Heart right ventricle (tissue), 16 donors: ENCODE measurements at regions not wholly inside any gene's neighbourhood (a gene's known extent, or its start where the extent isn't known, plus 50 kb on each side); places are given as distances from the start of the nearest gene placed in this dataset.

Source experiments
- ATAC-seq, 8 donors: fragments of 200-7000 bp; cut with Tn5 transposase; one replicate each; pipeline ENCODE4 v1.9.1; 2020; ENCODE audit warnings: mild to moderate bottlenecking in 8 of 8, moderate library complexity in 8 of 8, moderate number of reproducible peaks in 1 of 8
- DNase-seq, 2 donors: peaks; one replicate each; pipeline ENCODE4 v3.0.0-alpha.2; 2020
- H3K27ac ChIP-seq, 10 donors: fragments of 200-600 bp; sonication (generic) in 2 of 10; one replicate each; pipeline versions ENCODE4 v1.5.0 to v1.8.0; 2020 to 2022; ENCODE audit warnings: mild to moderate bottlenecking in 3 of 10
- H3K27me3 ChIP-seq, 7 donors: fragments of 200-600 bp; one replicate each; pipeline ENCODE4 v1.8.0; 2021 to 2022; ENCODE audit warnings: mild to moderate bottlenecking in 2 of 7
- H3K36me3 ChIP-seq, 9 donors: fragments of 200-600 bp; sonication (generic) in 1 of 9; one replicate each; pipeline versions ENCODE4 v1.5.0 to v1.8.0; 2020 to 2022; ENCODE audit warnings: mild to moderate bottlenecking in 2 of 9
- H3K4me1 ChIP-seq, 9 donors: fragments of 200-600 bp; sonication (generic) in 1 of 9; one replicate each; pipeline versions ENCODE4 v1.5.0 to v1.8.0; 2020 to 2022; ENCODE audit warnings: mild to moderate bottlenecking in 4 of 9
- H3K4me3 ChIP-seq, 10 donors: fragments of 200-600 bp; sonication (generic) in 2 of 10; one replicate each; pipeline versions ENCODE4 v1.5.0 to v1.8.0; 2020 to 2022; ENCODE audit warnings: mild to moderate bottlenecking in 7 of 10, moderate library complexity in 2 of 10
- H3K9me3 ChIP-seq, 11 donors: fragments of 200-600 bp in 10 of 11; sonication (generic) in 2 of 11; one replicate each; pipeline versions ENCODE4 v1.5.0 to v1.8.0; 2013 to 2022; ENCODE audit warnings: mild to moderate bottlenecking in 2 of 11, control low read depth in 1 of 11, moderate library complexity in 1 of 11
- CTCF ChIP-seq, 9 donors: fragments of 200-600 bp; sonication (generic) in 2 of 9; IDR thresholded peaks; one replicate each; pipeline versions ENCODE4 v1.5.0 to v1.8.0; 2021 to 2022; ENCODE audit warnings: antibody characterized with exemption in 9 of 9, mild to moderate bottlenecking in 5 of 9, moderate library complexity in 1 of 9
- WGBS, 2 donors: extraction: QIAGEN DNeasy Blood & Tissue Kit; methylation state at CpG; one replicate each; pipeline ENCODE4 v1.1.7; 2013; ENCODE audit warnings: inconsistent platforms in 1 of 2; 5-methylcytosine and 5-hydroxymethylcytosine counted together
- intact Hi-C, 10 donors: fragments of 100-400 bp; cut with DNase I; formaldehyde crosslinking; loops; one replicate each; pipeline versions ENCODE4 v1.11.1 to v1.14.2; 2022
- donor health status: Arrhythmogenic right ventricular cardiomyopathy.
- donor health status: ischemic (EF 13 %, LVEDD 7.1; RV severe dilation, severe dysfunction).
- donor health status: healthy with polysubstance abuse.
- donor health status: DM: no; HTN: yes; CAD: no.
- donor health status: DM: no; HTN: no; CAD: no.
- donor health status: ischemic (EF 25% LVEDD 6.9; RV normal size, moderate dysfunction).
- donor health status: ischemic (EF 25% LVEDD 5.7; RV mildly dilated, moderate dysfunction).
- donor health status: healthy.
- donor health status: DM: yes; HTN: yes; CAD: no.
- donor health status: Ischemic cardiomyopathy.
- donor health status: ischemic (EF 35%, LVEDD 5.7; RV mildly dilated, moderate dysfunction).
- donor health status: nonischemic (EF 11% LVEDD 7.7; RV severe dilation, severe dysfunction).
- donor health status: DM: yes; HTN: yes; CAD: no.
- donor health status: PGD.
- donor health status: ischemic (EF 29% LVEDD 5.4; RV normal size, mild dysfunction).
- donor health status: nonischemic (EF 23%, LVEDD 6.1; RV moderate dilation, normal function).

- no peaks in the 10 kb centered on the region for H3K27me3 ChIP-seq
- H3K4me1 ChIP-seq: no peaks in the 10 kb centered on the region
- no peak for TF ChIP-seq CTCF (IDR thresholded peaks at IDR 0.05)
- 91 to 95% methylated on average over 1 of the region's 1 CpG for WGBS, 2 donors
- intact Hi-C loops: no loop called here
- H3K27ac ChIP-seq: no peak overlapping the region
- no peak overlapping the region for H3K4me3 ChIP-seq
- ATAC-seq (no peak), DNase-seq (no peak)
- no peaks in the 10 kb centered on the region for H3K9me3 ChIP-seq
- H3K36me3 ChIP-seq: no peaks in the 10 kb centered on the region
These were observed 370.4 kb downstream of the DDX10 start for GRCh38 chr11:109035284-109035683.

- ATAC-seq: no peak
- no peak for TF ChIP-seq CTCF (IDR thresholded peaks at IDR 0.05)
- 85 to 87% methylated on average over 2 of the region's 2 CpGs for WGBS, 2 donors
These were observed 371.1 kb downstream of the DDX10 start for GRCh38 chr11:109036011-109036410.

GRCh38 chr11:109037856-109038780, 373.2 kb downstream of the DDX10 start:
- TF ChIP-seq CTCF (IDR thresholded peaks at IDR 0.05): no peak
- H3K27ac ChIP-seq: no peak overlapping the region
- no peaks in the 10 kb centered on the region for H3K9me3 ChIP-seq
- H3K4me1 ChIP-seq: no peaks in the 10 kb centered on the region
- no peak overlapping the region for H3K4me3 ChIP-seq
- ATAC-seq (no peak), DNase-seq (no peak)
- 63 to 64% methylated on average over 3 of the region's 3 CpGs for WGBS, 2 donors
- no peaks in the 10 kb centered on the region for H3K36me3 ChIP-seq
- no peaks in the 10 kb centered on the region for H3K27me3 ChIP-seq
- intact Hi-C loops: no loop called here

More at GRCh38 chr11:109036011-109036410, 371.1 kb downstream of the DDX10 start:
- no peak overlapping the region for H3K27ac ChIP-seq
- no peaks in the 10 kb centered on the region for H3K27me3 ChIP-seq
- no peak for DNase-seq
- no peak overlapping the region for H3K4me3 ChIP-seq
- no peaks in the 10 kb centered on the region for H3K4me1 ChIP-seq
- H3K9me3 ChIP-seq: no peaks in the 10 kb centered on the region
- no peaks in the 10 kb centered on the region for H3K36me3 ChIP-seq
- intact Hi-C loops: no loop called here

GRCh38 chr11:109039611-109040010, 374.7 kb downstream of the DDX10 start:
- 71 to 79% methylated on average over 2 of the region's 2 CpGs for WGBS, 2 donors
- no peaks in the 10 kb centered on the region for H3K4me1 ChIP-seq
- no peak for TF ChIP-seq CTCF (IDR thresholded peaks at IDR 0.05)
- no peak overlapping the region for H3K27ac ChIP-seq
- no peaks in the 10 kb centered on the region for H3K27me3 ChIP-seq
- H3K4me3 ChIP-seq: no peak overlapping the region
- no peaks in the 10 kb centered on the region for H3K9me3 ChIP-seq
- DNase-seq: no peak
- H3K36me3 ChIP-seq: no peaks in the 10 kb centered on the region
- ATAC-seq: no peak
- intact Hi-C loops: no loop called here
